ENCODE measurements at regions not wholly inside any gene's neighbourhood (a gene's known extent, or its start where the extent isn't known, plus 50 kb on each side); places are given as distances from the start of the nearest gene placed in this dataset.

GRCh38 chr11:70028147-70028855 is 49.8 kb upstream of the ANO1 start:
- no peak for DNase-seq (ENCODE audit: low read depth)
- no peak for TF ChIP-seq CTCF (IDR thresholded peaks at IDR 0.05; ENCODE audit: insufficient read depth, low read depth, low read length)
- no peak overlapping the region for H3K4me3 ChIP-seq (ENCODE audit: low read depth, low read length)
